Chondrocyte (in vitro differentiated cells): ENCODE measurements at regions not wholly inside any gene's neighbourhood (a gene's known extent, or its start where the extent isn't known, plus 50 kb on each side); places are given as distances from the start of the nearest gene placed in this dataset.

ENCODE experiments used
- DNase-seq: peaks from one replicate; pipeline ENCODE4 v3.0.0; 2021; ENCODE audit warnings: mixed read lengths, low spot score
- H3K27ac Mint-ChIP-seq: one replicate; pipeline ENCODE4 v1.8.0; 2021; ENCODE audit warnings: mild to moderate bottlenecking, moderate library complexity, mixed read lengths; ENCODE audit not compliant: unreplicated experiment
- H3K27me3 Mint-ChIP-seq: 2 replicates; pipeline ENCODE4 v1.8.0; 2021; ENCODE audit warnings: low read depth, mixed read lengths
- H3K36me3 Mint-ChIP-seq: 2 replicates; pipeline ENCODE4 v1.8.0; 2021; ENCODE audit warnings: low read depth, mixed read lengths
- H3K4me1 Mint-ChIP-seq: 2 replicates; pipeline ENCODE4 v1.8.0; 2021; ENCODE audit warnings: low read depth, mild to moderate bottlenecking, mixed read lengths
- H3K4me3 Mint-ChIP-seq: one replicate; pipeline ENCODE4 v1.8.0; 2021; ENCODE audit warnings: mild to moderate bottlenecking, moderate library complexity, mixed read lengths; ENCODE audit not compliant: unreplicated experiment
- H3K9me3 Mint-ChIP-seq: 2 replicates; pipeline ENCODE4 v1.8.0; 2021; ENCODE audit warnings: low read depth, mixed read lengths
- CTCF ChIP-seq: fragments of 200-600 bp; sonication (generic); IDR thresholded peaks from 2 replicates; pipeline ENCODE4 v1.5.0; 2021; ENCODE audit warnings: antibody characterized with exemption, mild to moderate bottlenecking, moderate library complexity

DNA sequence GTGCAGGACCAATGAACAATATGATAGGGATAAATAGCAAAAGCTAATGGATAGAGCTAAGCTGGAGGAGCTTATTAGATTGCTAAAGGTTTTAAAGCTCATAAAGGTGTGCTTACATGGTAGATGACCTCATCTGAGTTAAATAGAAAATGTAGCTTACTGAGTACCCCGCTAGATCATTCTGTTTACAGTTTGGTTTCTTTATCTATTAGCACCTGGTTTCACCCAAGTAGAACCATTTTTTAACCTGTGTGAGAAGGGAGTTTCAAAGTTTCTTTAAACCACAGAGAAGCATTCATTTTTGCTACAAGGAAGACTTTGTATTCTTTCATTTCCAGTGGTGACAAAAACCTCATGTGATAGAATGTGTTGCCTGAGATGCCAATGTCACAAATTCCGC lies 1778.0 kb downstream of the LRRC4C start:
- no peaks in the 10 kb centered on the region for H3K27me3 Mint-ChIP-seq
- DNase-seq: no peak
- no peak overlapping the region for H3K27ac Mint-ChIP-seq
- H3K9me3 Mint-ChIP-seq: peaks cover 17% of the 10 kb centered on the region
- H3K4me1 Mint-ChIP-seq: no peaks in the 10 kb centered on the region
- H3K4me3 Mint-ChIP-seq: no peak overlapping the region
- no peaks in the 10 kb centered on the region for H3K36me3 Mint-ChIP-seq
- TF ChIP-seq CTCF: no peak

DNA sequence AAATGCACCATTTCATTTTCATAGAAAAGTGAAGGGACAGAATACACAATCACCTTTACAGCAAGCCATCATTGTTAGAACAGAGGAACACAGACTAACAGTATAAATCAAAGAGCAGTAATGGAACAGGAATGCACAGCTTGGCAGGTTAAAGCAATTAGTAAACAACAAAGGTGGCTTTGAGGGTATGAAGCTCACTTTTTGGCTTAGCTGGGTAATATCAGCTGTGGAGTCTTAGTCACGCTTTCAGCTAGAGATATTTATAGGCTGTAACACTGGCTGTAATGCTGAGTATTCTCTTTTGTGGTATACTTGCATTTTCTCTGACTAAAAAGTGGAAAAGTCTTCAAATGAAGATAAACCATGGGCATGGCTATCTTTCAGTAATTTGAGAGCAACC lies 1780.5 kb downstream of the LRRC4C start:
- no peak for DNase-seq
- peaks cover 17% of the 10 kb centered on the region for H3K9me3 Mint-ChIP-seq
- TF ChIP-seq CTCF: no peak
- H3K27ac Mint-ChIP-seq: no peak overlapping the region
- H3K4me1 Mint-ChIP-seq: no peaks in the 10 kb centered on the region
- no peaks in the 10 kb centered on the region for H3K27me3 Mint-ChIP-seq
- H3K4me3 Mint-ChIP-seq: no peak overlapping the region
- H3K36me3 Mint-ChIP-seq: no peaks in the 10 kb centered on the region

- TF ChIP-seq CTCF: no peak
- Mint-ChIP-seq H3K36me3 (no peaks in the 10 kb centered on the region), H3K9me3 (peaks cover 6% of the 10 kb centered on the region), H3K27ac (no peak overlapping the region), H3K4me3 (no peak overlapping the region), H3K27me3 (no peaks in the 10 kb centered on the region), H3K4me1 (no peaks in the 10 kb centered on the region)
- no peak for DNase-seq
Observed at GRCh38 chr11:39675171-39675570, 1784.3 kb downstream of the LRRC4C start.

DNA sequence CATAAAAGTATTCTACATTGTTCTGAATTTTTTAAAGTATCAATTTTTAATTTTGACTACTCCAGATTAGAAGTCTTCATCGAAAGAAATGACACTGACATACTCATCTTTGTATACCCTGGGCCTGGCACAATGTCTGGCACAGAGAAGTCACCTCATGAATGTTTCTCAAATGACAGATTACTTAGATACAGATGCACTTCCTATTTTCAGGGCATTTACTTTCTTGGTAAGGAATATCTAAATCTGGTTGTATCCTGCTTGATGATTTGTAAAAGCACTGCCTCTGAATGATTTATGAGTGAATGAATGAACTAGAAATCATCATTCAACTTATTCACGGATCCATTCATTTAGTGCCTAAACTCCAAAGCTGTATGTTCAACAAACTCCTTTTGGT lies 1784.7 kb downstream of the LRRC4C start:
- Mint-ChIP-seq H3K4me1 (no peaks in the 10 kb centered on the region), H3K4me3 (no peak overlapping the region), H3K27ac (no peak overlapping the region), H3K9me3 (peaks cover 3% of the 10 kb centered on the region), H3K27me3 (no peaks in the 10 kb centered on the region), H3K36me3 (no peaks in the 10 kb centered on the region)
- DNase-seq: no peak
- no peak for TF ChIP-seq CTCF

GRCh38 chr11:39674024-39674423 lies 1785.4 kb downstream of the LRRC4C start:
- H3K4me3 Mint-ChIP-seq: no peak overlapping the region
- no peak for TF ChIP-seq CTCF
- H3K27ac Mint-ChIP-seq: no peak overlapping the region
- no peaks in the 10 kb centered on the region for H3K27me3 Mint-ChIP-seq
- no peaks in the 10 kb centered on the region for H3K4me1 Mint-ChIP-seq
- DNase-seq: no peak
- H3K36me3 Mint-ChIP-seq: no peaks in the 10 kb centered on the region
- peaks cover 3% of the 10 kb centered on the region for H3K9me3 Mint-ChIP-seq
